Stimulated activated CD4-positive, alpha-beta T cell treated with anti-CD3 and anti-CD28 coated beads, TNF-alpha, amount 100 ng/mL, for 4 hours (primary cell): ENCODE measurements at regions not wholly inside any gene's neighbourhood (a gene's known extent, or its start where the extent isn't known, plus 50 kb on each side); places are given as distances from the start of the nearest gene placed in this dataset.

Source experiments
- DNase-seq, 3 experiments: peaks; one replicate each; pipeline ENCODE4 v3.0.0-alpha.2; 2020; ENCODE audit warnings: low read depth in 3 of 3

- DNase-seq, result no peak
Measured at GRCh38 chr15:69887553-69887952, 210.2 kb downstream of the TLE3 start.

- DNase-seq, result no peak
Measured at GRCh38 chr15:69888406-69888805, 209.3 kb downstream of the TLE3 start.

GRCh38 chr15:69891070-69891536, 206.6 kb downstream of the TLE3 start:
- no peak for DNase-seq

- no peak for DNase-seq
Measured at GRCh38 chr15:69891606-69892005, 206.1 kb downstream of the TLE3 start.

GRCh38 chr15:69892351-69892750, 205.4 kb downstream of the TLE3 start:
- DNase-seq, result no peak

- DNase-seq, result no peak
Measured at GRCh38 chr15:69893086-69893485, 204.6 kb downstream of the TLE3 start.

- no peak for DNase-seq
Measured at GRCh38 chr15:69893863-69894262, 203.9 kb downstream of the TLE3 start.

GRCh38 chr15:69895202-69895601, 202.5 kb downstream of the TLE3 start:
- no peak for DNase-seq

GRCh38 chr15:69896606-69897005, 201.1 kb downstream of the TLE3 start:
- no peak for DNase-seq

GRCh38 chr15:69897061-69897460, 200.7 kb downstream of the TLE3 start:
- DNase-seq, result no peak

- no peak for DNase-seq
Measured at GRCh38 chr15:69897471-69898237, 200.1 kb downstream of the TLE3 start.

- DNase-seq, result no peak
Measured at GRCh38 chr15:69898243-69898642, 199.5 kb downstream of the TLE3 start.

- DNase-seq, result no peak
Measured at GRCh38 chr15:69902414-69903062, 195.2 kb downstream of the TLE3 start.

GRCh38 chr15:69903470-69904469, 193.9 kb downstream of the TLE3 start:
- DNase-seq, result no peak

GRCh38 chr15:69906256-69907185, 191.2 kb downstream of the TLE3 start:
- DNase-seq, result no peak

GRCh38 chr15:69908060-69908459, 189.7 kb downstream of the TLE3 start:
- DNase-seq, result no peak

- DNase-seq, result no peak
Measured at GRCh38 chr15:69908590-69909420, 188.9 kb downstream of the TLE3 start.

GRCh38 chr15:69909719-69910444, 187.8 kb downstream of the TLE3 start:
- no peak for DNase-seq

- no peak for DNase-seq
Measured at GRCh38 chr15:69910514-69910913, 187.2 kb downstream of the TLE3 start.
